Psoas muscle (tissue), 7 donors: ENCODE measurements at regions not wholly inside any gene's neighbourhood (a gene's known extent, or its start where the extent isn't known, plus 50 kb on each side); places are given as distances from the start of the nearest gene placed in this dataset.
A peak's percentile ranks its signal among the peaks of the same experiment; 100 is the strongest.

Experiments used
- ATAC-seq, 4 donors: fragments of 200-7000 bp; cut with Tn5 transposase; one replicate each; pipeline ENCODE4 v1.9.1; 2020; ENCODE audit warnings: moderate library complexity in 3 of 4, mild to moderate bottlenecking in 2 of 4
- DNase-seq, 2 donors: peaks; one replicate each; pipeline ENCODE4 v3.0.0-alpha.2; 2020
- H3K27ac ChIP-seq: fragments of 200-600 bp; one replicate; pipeline ENCODE4 v1.8.0; 2022
- H3K27me3 ChIP-seq, 3 donors: fragments of 200-600 bp in 1 of 3; one replicate each; pipeline versions ENCODE4 v1.6.1 to v1.8.0; 2013 to 2022; ENCODE audit warnings: low read length in 2 of 3, mild to moderate bottlenecking in 2 of 3, moderate library complexity in 1 of 3; ENCODE audit not compliant: insufficient read depth in 3 of 3
- H3K36me3 ChIP-seq, 2 donors: fragments of 200-600 bp in 1 of 2; one replicate each; pipeline versions ENCODE4 v1.6.1 to v1.8.0; 2013 to 2022; ENCODE audit warnings: low read depth in 1 of 2, mild to moderate bottlenecking in 1 of 2, moderate library complexity in 1 of 2; ENCODE audit not compliant: insufficient read depth in 1 of 2
- H3K4me1 ChIP-seq: fragments of 200-600 bp; one replicate; pipeline ENCODE4 v1.8.0; 2022
- H3K4me3 ChIP-seq: fragments of 200-600 bp; one replicate; pipeline ENCODE4 v1.8.0; 2022; ENCODE audit warnings: mild to moderate bottlenecking
- H3K9me3 ChIP-seq: fragments of 200-600 bp; one replicate; pipeline ENCODE4 v1.8.0; 2022
- CTCF ChIP-seq: fragments of 200-600 bp; IDR thresholded peaks from one replicate; pipeline ENCODE4 v1.8.0; 2022; ENCODE audit warnings: antibody characterized with exemption
- WGBS, 3 donors: extraction: QIAGEN DNeasy Blood & Tissue Kit; methylation state at CpG; one replicate each; pipeline versions ENCODE4 v1.1.6 to v1.1.7; 2013; 5-methylcytosine and 5-hydroxymethylcytosine counted together
- intact Hi-C, 2 donors: fragments of 100-400 bp; cut with DNase I; formaldehyde crosslinking; loops; one replicate each; pipeline versions ENCODE4 v1.11.0 to v1.14.2; 2022
- donor health status: healthy with polysubstance abuse.
- donor health status: DM: no; HTN: no; CAD: no; lungs with moderate emphysema.
- donor health status: Bipolar disorder and iron deficiency.
- donor health status: healthy.
- donor health status: DM: yes; HTN: yes; CAD: no.
- donor health status: DM: no; HTN: no; CAD: no.
- donor health status: DM: yes; HTN: yes; CAD: no.

GRCh38 chr6:163709693-163710092 is 295.2 kb downstream of the QKI start:
- DNase-seq (no peak), ATAC-seq (no peak)
- no peaks in the 10 kb centered on the region for H3K36me3 ChIP-seq
- peaks cover 67% of the 10 kb centered on the region for H3K4me1 ChIP-seq
- no peaks in the 10 kb centered on the region for H3K9me3 ChIP-seq
- WGBS, 3 donors = 57 to 61% (median 61%) methylated on average over 3 of the region's 3 CpGs
- no peak overlapping the region for H3K4me3 ChIP-seq
- no peak for TF ChIP-seq CTCF
- no peaks in the 10 kb centered on the region for H3K27me3 ChIP-seq
- intact Hi-C loops = loop anchor here (5.0 to 10.0 kb wide), 4 partner anchors 122 to 395 kb away; no protein-coding TSS in a partner anchor
- peak overlapping the region; percentile 76 for H3K27ac ChIP-seq

GRCh38 chr6:163709255-163709654 is 294.7 kb downstream of the QKI start:
- Histone ChIP-seq H3K27ac (peak overlapping the region; percentile 76), H3K4me1 (peaks cover 67% of the 10 kb centered on the region), H3K27me3 (no peaks in the 10 kb centered on the region), H3K36me3 (no peaks in the 10 kb centered on the region), H3K9me3 (no peaks in the 10 kb centered on the region), H3K4me3 (no peak overlapping the region)
- DNase-seq (no peak), ATAC-seq (no peak)
- WGBS, 3 donors = 44 to 74% (median 53%) methylated on average over 6 of the region's 6 CpGs
- no peak for TF ChIP-seq CTCF
- intact Hi-C loops = loop anchor here (5.0 to 10.0 kb wide), 3 partner anchors 122 to 284 kb away; no protein-coding TSS in a partner anchor

GRCh38 chr6:163708466-163708865 is 293.9 kb downstream of the QKI start:
- Histone ChIP-seq H3K36me3 (no peaks in the 10 kb centered on the region), H3K4me3 (no peak overlapping the region), H3K27me3 (no peaks in the 10 kb centered on the region), H3K4me1 (peaks cover 67% of the 10 kb centered on the region), H3K27ac (peak overlapping the region; percentile 76), H3K9me3 (no peaks in the 10 kb centered on the region)
- intact Hi-C loops = loop anchor here (5.0 to 10.0 kb wide), 3 partner anchors 121 to 284 kb away; no protein-coding TSS in a partner anchor
- no peak for TF ChIP-seq CTCF
- 60 to 68% (median 63%) methylated on average over 7 of the region's 7 CpGs for WGBS, 3 donors
- DNase-seq (no peak), ATAC-seq (no peak)

GRCh38 chr6:163707387-163708355 is 293.2 kb downstream of the QKI start:
- ATAC-seq = no peak
- peaks cover 62% of the 10 kb centered on the region for H3K4me1 ChIP-seq

More at GRCh38 chr6:163707387-163708355, 293.2 kb downstream of the QKI start:
- peak overlapping the region; percentile 28 for H3K27ac ChIP-seq
- intact Hi-C loops = loop anchor here (5.0 to 10.0 kb wide), 3 partner anchors 120 to 283 kb away; no protein-coding TSS in a partner anchor
- no peaks in the 10 kb centered on the region for H3K36me3 ChIP-seq
- WGBS, 3 donors = 43 to 57% (median 44%) methylated on average over 18 of the region's 18 CpGs
- no peaks in the 10 kb centered on the region for H3K9me3 ChIP-seq
- TF ChIP-seq CTCF = no peak
- no peak for DNase-seq
- H3K27me3 ChIP-seq = no peaks in the 10 kb centered on the region
- no peak overlapping the region for H3K4me3 ChIP-seq
